ENCODE measurements at regions not wholly inside any gene's neighbourhood (a gene's known extent, or its start where the extent isn't known, plus 50 kb on each side); places are given as distances from the start of the nearest gene placed in this dataset.

- Histone ChIP-seq H3K36me3 (ENCODE audit: control insufficient read depth, insufficient read depth, low read length) (no peaks in the 10 kb centered on the region), H3K27me3 (ENCODE audit: control insufficient read depth, insufficient read depth, low read length) (no peaks in the 10 kb centered on the region), H3K4me3 (ENCODE audit: low read depth, low read length) (no peak overlapping the region)
- TF ChIP-seq CTCF (IDR thresholded peaks at IDR 0.05; ENCODE audit: insufficient read depth, low read depth, low read length): no peak
- DNase-seq (ENCODE audit: low read depth): no peak
- POLR2A ChIA-PET: no interaction called here
- CTCF ChIA-PET: no interaction called here
Measured at GRCh38 chr16:5884996-5885395, 787.4 kb upstream of the EEF2KMT start.

GRCh38 chr16:5884339-5884738 lies 786.7 kb upstream of the EEF2KMT start:
- CTCF ChIA-PET: no interaction called here
- POLR2A ChIA-PET: no interaction called here

DNA sequence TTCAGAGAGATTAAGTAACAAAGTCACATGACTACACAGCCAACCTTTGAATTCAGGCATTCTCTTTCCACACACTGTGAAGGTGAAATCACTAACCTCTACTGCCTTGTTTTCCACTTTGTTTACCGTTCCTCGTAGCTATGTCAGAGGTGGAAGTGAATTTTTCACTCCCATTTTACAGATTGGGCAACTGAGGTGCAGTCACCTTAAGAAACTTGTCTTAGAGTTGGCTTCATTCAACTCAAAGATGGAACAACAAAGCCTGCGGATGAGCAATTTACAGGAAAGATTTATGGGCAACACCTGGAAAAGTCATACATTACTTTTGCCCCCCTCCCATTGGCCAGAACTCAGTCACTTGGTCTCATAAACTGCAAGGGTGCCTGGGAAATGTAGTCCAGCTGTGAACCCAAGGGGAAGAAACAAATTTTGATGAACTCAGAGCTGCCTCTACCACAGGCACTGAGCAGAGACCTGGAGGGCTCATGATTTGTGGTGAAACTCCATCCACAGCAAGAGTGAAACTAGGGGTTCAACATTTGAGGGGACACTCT lies 784.6 kb upstream of the EEF2KMT start:
- Histone ChIP-seq H3K36me3 (ENCODE audit: control insufficient read depth, insufficient read depth, low read length) (no peaks in the 10 kb centered on the region), H3K4me3 (ENCODE audit: low read depth, low read length) (no peak overlapping the region), H3K27me3 (ENCODE audit: control insufficient read depth, insufficient read depth, low read length) (no peaks in the 10 kb centered on the region)
- no peak for DNase-seq (ENCODE audit: low read depth)
- ChIA-PET CTCF (no interaction called here), POLR2A (no interaction called here)
- no peak for TF ChIP-seq CTCF (IDR thresholded peaks at IDR 0.05; ENCODE audit: insufficient read depth, low read depth, low read length)

More at GRCh38 chr16:5884339-5884738, 786.7 kb upstream of the EEF2KMT start:
- no peak for DNase-seq (ENCODE audit: low read depth)
- Histone ChIP-seq H3K4me3 (ENCODE audit: low read depth, low read length) (no peak overlapping the region), H3K36me3 (ENCODE audit: control insufficient read depth, insufficient read depth, low read length) (no peaks in the 10 kb centered on the region), H3K27me3 (ENCODE audit: control insufficient read depth, insufficient read depth, low read length) (no peaks in the 10 kb centered on the region)
- no peak for TF ChIP-seq CTCF (IDR thresholded peaks at IDR 0.05; ENCODE audit: insufficient read depth, low read depth, low read length)

DNA sequence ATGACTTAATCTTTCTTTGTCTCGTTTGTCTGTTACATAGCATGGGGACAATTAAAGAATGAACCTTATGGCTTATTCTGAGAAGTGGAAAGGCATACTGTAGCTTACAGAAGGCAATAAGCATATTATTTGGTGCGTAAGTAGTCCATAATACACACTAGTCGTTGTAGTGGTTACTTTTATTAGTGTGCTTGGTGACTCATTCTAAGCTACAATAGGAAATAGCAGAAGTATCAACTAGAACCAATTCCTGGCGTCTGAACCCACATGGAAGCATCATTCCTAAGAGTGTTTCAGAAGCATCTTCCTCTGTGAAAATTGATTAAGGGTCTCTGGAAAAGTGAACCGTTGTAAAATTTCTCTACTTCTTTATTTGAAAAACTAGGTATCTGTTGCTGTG lies 777.8 kb upstream of the EEF2KMT start:
- no peak for DNase-seq (ENCODE audit: low read depth)
- H3K4me3 ChIP-seq (ENCODE audit: low read depth, low read length): no peak overlapping the region
- no peak for TF ChIP-seq CTCF (IDR thresholded peaks at IDR 0.05; ENCODE audit: insufficient read depth, low read depth, low read length)
- ChIA-PET CTCF (no interaction called here), POLR2A (no interaction called here)
- H3K27me3 ChIP-seq (ENCODE audit: control insufficient read depth, insufficient read depth, low read length): no peaks in the 10 kb centered on the region
- H3K36me3 ChIP-seq (ENCODE audit: control insufficient read depth, insufficient read depth, low read length): no peaks in the 10 kb centered on the region

- CTCF ChIA-PET: no interaction called here
- DNase-seq (ENCODE audit: low read depth): no peak
- H3K27me3 ChIP-seq (ENCODE audit: control insufficient read depth, insufficient read depth, low read length): no peaks in the 10 kb centered on the region
- no peaks in the 10 kb centered on the region for H3K36me3 ChIP-seq (ENCODE audit: control insufficient read depth, insufficient read depth, low read length)
- H3K4me3 ChIP-seq (ENCODE audit: low read depth, low read length): no peak overlapping the region
- POLR2A ChIA-PET: no interaction called here
- TF ChIP-seq CTCF (IDR thresholded peaks at IDR 0.05; ENCODE audit: insufficient read depth, low read depth, low read length): no peak
Measured at GRCh38 chr16:5874899-5875298, 777.3 kb upstream of the EEF2KMT start.
